ENCODE measurements at regions not wholly inside any gene's neighbourhood (a gene's known extent, or its start where the extent isn't known, plus 50 kb on each side); places are given as distances from the start of the nearest gene placed in this dataset.
"Not testable (repeated sequence)": the region's sequence is repeated elsewhere in the genome, so short reads cannot be mapped to it uniquely, and the experiment has no call there.

GRCh38 chr6:169000022-169000421, 253.6 kb downstream of the THBS2 start:
- DNase-seq: no peak

GRCh38 chr6:168999392-168999791, 254.3 kb downstream of the THBS2 start:
- DNase-seq: no peak

- DNase-seq: no peak
Measured at GRCh38 chr6:168996356-168996625, 257.4 kb downstream of the THBS2 start.

- DNase-seq: no peak
Measured at GRCh38 chr6:168995526-168996355, 257.9 kb downstream of the THBS2 start.

- DNase-seq: no peak
Measured at GRCh38 chr6:168994956-168995355, 258.7 kb downstream of the THBS2 start.

GRCh38 chr6:168992446-168993144, 261.1 kb downstream of the THBS2 start:
- DNase-seq: no peak

GRCh38 chr6:168991695-168992094, 262.0 kb downstream of the THBS2 start:
- DNase-seq: not testable (repeated sequence)

- no peak for DNase-seq
Measured at GRCh38 chr6:168990019-168990751, 263.5 kb downstream of the THBS2 start.

GRCh38 chr6:168989421-168989820, 264.2 kb downstream of the THBS2 start:
- no peak for DNase-seq

- no peak for DNase-seq
Measured at GRCh38 chr6:168988801-168989200, 264.8 kb downstream of the THBS2 start.

- no peak for DNase-seq
Measured at GRCh38 chr6:168988280-168988679, 265.4 kb downstream of the THBS2 start.

GRCh38 chr6:168985705-168986104, 267.9 kb downstream of the THBS2 start:
- DNase-seq: no peak

GRCh38 chr6:168983925-168984324, 269.7 kb downstream of the THBS2 start:
- DNase-seq: no peak

GRCh38 chr6:168981187-168981586, 272.5 kb downstream of the THBS2 start:
- DNase-seq: no peak

- no peak for DNase-seq
Measured at GRCh38 chr6:168979254-168979653, 274.4 kb downstream of the THBS2 start.

- DNase-seq: no peak
Measured at GRCh38 chr6:168972128-168972527, 281.5 kb downstream of the THBS2 start.

- no peak for DNase-seq
Measured at GRCh38 chr6:168971549-168971948, 282.1 kb downstream of the THBS2 start.

- DNase-seq: no peak
Measured at GRCh38 chr6:168968801-168969200, 284.8 kb downstream of the THBS2 start.

GRCh38 chr6:168968228-168968627, 285.4 kb downstream of the THBS2 start:
- peak; percentile 11 for DNase-seq

GRCh38 chr6:168967281-168967925, 286.2 kb downstream of the THBS2 start:
- DNase-seq: no peak

- no peak for DNase-seq
Measured at GRCh38 chr6:168964138-168964835, 289.4 kb downstream of the THBS2 start.

GRCh38 chr6:168962886-168963285, 290.8 kb downstream of the THBS2 start:
- no peak for DNase-seq

GRCh38 chr6:168961264-168961656, 292.4 kb downstream of the THBS2 start:
- DNase-seq: no peak

Data from NCI-H2171 (cell line).